Uterus (tissue), 2 donors: ENCODE measurements at regions not wholly inside any gene's neighbourhood (a gene's known extent, or its start where the extent isn't known, plus 50 kb on each side); places are given as distances from the start of the nearest gene placed in this dataset.

Source experiments
- POLR2A ChIP-seq, 2 donors: fragments of 450-650 bp; IDR thresholded peaks; one replicate each; pipeline ENCODE4 v1.6.1; 2016; ENCODE audit warnings: antibody characterized with exemption in 2 of 2, mild to moderate bottlenecking in 1 of 2, moderate library complexity in 1 of 2
- TF ChIP-seq, protein P1 (sequence below), 4 experiments: fragments of 200-600 bp in 2 of 4; fragments of 450-650 bp in 2 of 4; sonication (generic) in 2 of 4; IDR thresholded peaks; one replicate each; pipeline ENCODE4 v1.5.1; 2016 to 2019; ENCODE audit warnings: antibody characterized with exemption in 4 of 4, mild to moderate bottlenecking in 2 of 4, moderate library complexity in 1 of 4

GRCh38 chr16:86261379-86261778, 248.9 kb upstream of the FOXF1 start:
- TF ChIP-seq, protein P1, sequence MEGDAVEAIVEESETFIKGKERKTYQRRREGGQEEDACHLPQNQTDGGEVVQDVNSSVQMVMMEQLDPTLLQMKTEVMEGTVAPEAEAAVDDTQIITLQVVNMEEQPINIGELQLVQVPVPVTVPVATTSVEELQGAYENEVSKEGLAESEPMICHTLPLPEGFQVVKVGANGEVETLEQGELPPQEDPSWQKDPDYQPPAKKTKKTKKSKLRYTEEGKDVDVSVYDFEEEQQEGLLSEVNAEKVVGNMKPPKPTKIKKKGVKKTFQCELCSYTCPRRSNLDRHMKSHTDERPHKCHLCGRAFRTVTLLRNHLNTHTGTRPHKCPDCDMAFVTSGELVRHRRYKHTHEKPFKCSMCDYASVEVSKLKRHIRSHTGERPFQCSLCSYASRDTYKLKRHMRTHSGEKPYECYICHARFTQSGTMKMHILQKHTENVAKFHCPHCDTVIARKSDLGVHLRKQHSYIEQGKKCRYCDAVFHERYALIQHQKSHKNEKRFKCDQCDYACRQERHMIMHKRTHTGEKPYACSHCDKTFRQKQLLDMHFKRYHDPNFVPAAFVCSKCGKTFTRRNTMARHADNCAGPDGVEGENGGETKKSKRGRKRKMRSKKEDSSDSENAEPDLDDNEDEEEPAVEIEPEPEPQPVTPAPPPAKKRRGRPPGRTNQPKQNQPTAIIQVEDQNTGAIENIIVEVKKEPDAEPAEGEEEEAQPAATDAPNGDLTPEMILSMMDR (IDR thresholded peaks at IDR 0.05): no peak
- TF ChIP-seq POLR2A (IDR thresholded peaks at IDR 0.05): no peak
